ENCODE measurements at regions not wholly inside any gene's neighbourhood (a gene's known extent, or its start where the extent isn't known, plus 50 kb on each side); places are given as distances from the start of the nearest gene placed in this dataset.

DNA sequence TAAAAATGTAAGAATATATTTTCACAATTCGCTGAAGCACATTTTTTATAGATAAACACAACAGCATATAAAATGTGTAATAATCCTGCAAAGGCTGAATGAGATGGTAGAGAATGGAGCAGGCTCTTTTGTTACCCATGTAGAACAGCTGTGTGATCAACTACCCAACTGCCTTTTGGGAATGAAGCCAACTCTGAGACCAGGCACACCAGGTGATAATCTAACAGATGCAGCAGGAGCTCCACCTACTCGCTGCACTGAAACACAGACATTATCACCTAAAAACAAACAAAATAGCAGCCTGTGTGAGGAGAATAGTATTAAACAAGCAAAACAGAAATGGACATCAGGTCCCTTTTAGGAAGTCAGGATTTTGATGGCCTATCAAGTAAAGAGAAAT is 183.3 kb downstream of the CCDC59 start:
- Histone ChIP-seq H3K79me2 (ENCODE audit: low read length) (no peaks in the 10 kb centered on the region), H3K36me3 (replicated peaks; ENCODE audit: insufficient read depth, low read length) (no peaks in the 10 kb centered on the region), H4K20me1 (ENCODE audit: insufficient read depth, low read length) (no peaks in the 10 kb centered on the region), H3F3A (ENCODE audit: insufficient read depth, low read length) (no peaks in the 10 kb centered on the region), H3K9me3 (replicated peaks; ENCODE audit: insufficient read depth, low read length) (no peaks in the 10 kb centered on the region), H3K4me3 (ENCODE audit: low read length) (no peak overlapping the region), H3K9me2 (replicated peaks; ENCODE audit: insufficient read depth, low read length) (no peaks in the 10 kb centered on the region), H3K27ac (ENCODE audit: low read length) (no peak overlapping the region), H3K4me1 (ENCODE audit: low read length) (no peaks in the 10 kb centered on the region), H3K27me3 (replicated peaks; ENCODE audit: insufficient read depth, low read length) (no peaks in the 10 kb centered on the region), H3K4me2 (ENCODE audit: low read depth, low read length) (no peak overlapping the region), H2AFZ (ENCODE audit: low read length) (no peak overlapping the region), H3K9ac (ENCODE audit: low read length) (no peak overlapping the region)
- DNase-seq, result no peak
- TF ChIP-seq EZH2phosphoT487 (IDR thresholded peaks at IDR 0.05; ENCODE audit: low read length) (no peak), EZH2 (optimal IDR thresholded peaks at IDR 0.05; ENCODE audit: low read depth, low read length) (no peak)
- TF ChIP-seq, protein P1, sequence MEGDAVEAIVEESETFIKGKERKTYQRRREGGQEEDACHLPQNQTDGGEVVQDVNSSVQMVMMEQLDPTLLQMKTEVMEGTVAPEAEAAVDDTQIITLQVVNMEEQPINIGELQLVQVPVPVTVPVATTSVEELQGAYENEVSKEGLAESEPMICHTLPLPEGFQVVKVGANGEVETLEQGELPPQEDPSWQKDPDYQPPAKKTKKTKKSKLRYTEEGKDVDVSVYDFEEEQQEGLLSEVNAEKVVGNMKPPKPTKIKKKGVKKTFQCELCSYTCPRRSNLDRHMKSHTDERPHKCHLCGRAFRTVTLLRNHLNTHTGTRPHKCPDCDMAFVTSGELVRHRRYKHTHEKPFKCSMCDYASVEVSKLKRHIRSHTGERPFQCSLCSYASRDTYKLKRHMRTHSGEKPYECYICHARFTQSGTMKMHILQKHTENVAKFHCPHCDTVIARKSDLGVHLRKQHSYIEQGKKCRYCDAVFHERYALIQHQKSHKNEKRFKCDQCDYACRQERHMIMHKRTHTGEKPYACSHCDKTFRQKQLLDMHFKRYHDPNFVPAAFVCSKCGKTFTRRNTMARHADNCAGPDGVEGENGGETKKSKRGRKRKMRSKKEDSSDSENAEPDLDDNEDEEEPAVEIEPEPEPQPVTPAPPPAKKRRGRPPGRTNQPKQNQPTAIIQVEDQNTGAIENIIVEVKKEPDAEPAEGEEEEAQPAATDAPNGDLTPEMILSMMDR (IDR thresholded peaks at IDR 0.05; ENCODE audit: low read length), result no peak

- no peak overlapping the region for H3K9ac ChIP-seq (ENCODE audit: low read length)
- no peaks in the 10 kb centered on the region for H3K4me1 ChIP-seq (ENCODE audit: low read length)
Observed at GRCh38 chr12:82174383-82174782, 183.8 kb downstream of the CCDC59 start.

DNA sequence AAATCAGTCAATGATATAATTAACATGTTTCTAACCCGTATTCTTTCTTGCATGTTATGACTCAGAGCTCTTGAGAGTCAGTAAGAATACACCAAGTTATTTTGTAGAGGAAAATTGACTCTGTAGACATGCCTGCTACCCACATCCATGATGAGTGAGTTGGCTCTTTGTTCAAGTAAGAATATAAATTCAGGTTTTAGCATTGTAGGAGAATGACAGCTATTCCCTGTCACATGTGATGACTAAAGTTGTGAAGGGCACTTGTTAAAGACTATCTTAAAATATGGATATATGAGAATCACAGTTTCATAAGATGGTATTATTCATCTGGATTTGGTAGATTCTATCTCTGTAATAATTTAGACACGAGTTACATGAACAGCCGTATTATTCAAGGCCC is 209.1 kb downstream of the CCDC59 start:
- DNase-seq, result no peak
- Histone ChIP-seq H3K4me3 (ENCODE audit: low read length) (no peak overlapping the region), H3K4me1 (ENCODE audit: low read length) (no peaks in the 10 kb centered on the region), H3K79me2 (ENCODE audit: low read length) (no peaks in the 10 kb centered on the region), H3K27me3 (replicated peaks; ENCODE audit: insufficient read depth, low read length) (no peaks in the 10 kb centered on the region), H4K20me1 (ENCODE audit: insufficient read depth, low read length) (no peaks in the 10 kb centered on the region), H3K9me2 (replicated peaks; ENCODE audit: insufficient read depth, low read length) (no peaks in the 10 kb centered on the region), H3K9me3 (replicated peaks; ENCODE audit: insufficient read depth, low read length) (no peaks in the 10 kb centered on the region), H3K9ac (ENCODE audit: low read length) (no peak overlapping the region), H3K36me3 (replicated peaks; ENCODE audit: insufficient read depth, low read length) (no peaks in the 10 kb centered on the region), H3K27ac (ENCODE audit: low read length) (no peak overlapping the region), H2AFZ (ENCODE audit: low read length) (no peak overlapping the region), H3F3A (ENCODE audit: insufficient read depth, low read length) (no peaks in the 10 kb centered on the region), H3K4me2 (ENCODE audit: low read depth, low read length) (no peak overlapping the region)
- TF ChIP-seq EZH2 (optimal IDR thresholded peaks at IDR 0.05; ENCODE audit: low read depth, low read length) (no peak), EZH2phosphoT487 (IDR thresholded peaks at IDR 0.05; ENCODE audit: low read length) (no peak)
- TF ChIP-seq, protein P1 (IDR thresholded peaks at IDR 0.05; ENCODE audit: low read length), result no peak

More at GRCh38 chr12:82174383-82174782, 183.8 kb downstream of the CCDC59 start:
- no peaks in the 10 kb centered on the region for H3K9me3 ChIP-seq (replicated peaks; ENCODE audit: insufficient read depth, low read length)
- no peak for DNase-seq
- no peak overlapping the region for H3K4me2 ChIP-seq (ENCODE audit: low read depth, low read length)
- H3F3A ChIP-seq (ENCODE audit: insufficient read depth, low read length), result no peaks in the 10 kb centered on the region
- H3K79me2 ChIP-seq (ENCODE audit: low read length), result no peaks in the 10 kb centered on the region
- H3K27me3 ChIP-seq (replicated peaks; ENCODE audit: insufficient read depth, low read length), result no peaks in the 10 kb centered on the region
- no peaks in the 10 kb centered on the region for H3K9me2 ChIP-seq (replicated peaks; ENCODE audit: insufficient read depth, low read length)
- H3K27ac ChIP-seq (ENCODE audit: low read length), result no peak overlapping the region
- H4K20me1 ChIP-seq (ENCODE audit: insufficient read depth, low read length), result no peaks in the 10 kb centered on the region
- no peak overlapping the region for H3K4me3 ChIP-seq (ENCODE audit: low read length)
- H2AFZ ChIP-seq (ENCODE audit: low read length), result no peak overlapping the region
- TF ChIP-seq, protein P1 (IDR thresholded peaks at IDR 0.05; ENCODE audit: low read length), result no peak
- no peak for TF ChIP-seq EZH2phosphoT487 (IDR thresholded peaks at IDR 0.05; ENCODE audit: low read length)
- no peak for TF ChIP-seq EZH2 (optimal IDR thresholded peaks at IDR 0.05; ENCODE audit: low read depth, low read length)
- no peaks in the 10 kb centered on the region for H3K36me3 ChIP-seq (replicated peaks; ENCODE audit: insufficient read depth, low read length)

Measured in MM.1S (cell line).